Neural progenitor cell (in vitro differentiated cells): ENCODE measurements at regions not wholly inside any gene's neighbourhood (a gene's known extent, or its start where the extent isn't known, plus 50 kb on each side); places are given as distances from the start of the nearest gene placed in this dataset.

Experiments used
- EZH2 ChIP-seq: fragments of 200-600 bp; sonication (generic); IDR thresholded peaks from 2 replicates; pipeline ENCODE4 v1.6.1; 2017; ENCODE audit warnings: antibody characterized with exemption, mild to moderate bottlenecking, moderate library complexity
- EZH2phosphoT487 ChIP-seq: fragments of 200-600 bp; sonication (generic); IDR thresholded peaks from 2 replicates; pipeline ENCODE4 v1.6.1; 2017; ENCODE audit warnings: antibody characterized with exemption
- TF ChIP-seq, protein P1 (sequence below): fragments of 200-600 bp; sonication (generic); IDR thresholded peaks from 2 replicates; pipeline ENCODE4 v1.5.1; 2017; ENCODE audit warnings: antibody characterized with exemption, mild to moderate bottlenecking

DNA sequence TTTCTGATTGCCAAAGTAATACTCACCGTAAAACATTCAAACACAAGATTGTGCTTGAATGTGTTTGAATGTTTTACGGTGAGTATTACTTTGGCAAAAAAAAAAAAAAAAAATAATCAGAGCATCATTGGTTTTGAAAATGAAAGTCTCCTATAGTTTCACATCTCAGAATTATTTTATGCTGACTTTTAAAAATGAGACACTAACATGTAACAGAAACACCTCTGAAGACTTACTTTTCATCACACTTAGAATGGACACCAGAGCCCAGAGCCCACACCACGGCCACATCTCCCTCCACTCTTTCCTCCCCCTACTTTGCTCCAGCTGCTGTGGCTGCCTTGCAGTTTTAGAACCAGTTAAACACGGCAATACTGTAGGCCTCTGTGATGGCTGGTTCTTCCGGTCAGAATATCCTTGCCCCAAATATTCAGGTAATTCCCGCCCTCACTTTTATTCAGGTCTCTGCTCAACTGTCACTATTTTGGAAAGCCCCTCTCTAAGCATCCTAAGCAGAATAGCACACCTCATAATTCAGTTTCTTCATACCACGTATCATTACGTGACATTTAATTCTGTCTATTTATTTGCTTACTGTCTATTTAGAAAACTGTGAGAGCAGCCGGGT, 138.9 kb upstream of the MAX start:
- TF ChIP-seq, protein P1, sequence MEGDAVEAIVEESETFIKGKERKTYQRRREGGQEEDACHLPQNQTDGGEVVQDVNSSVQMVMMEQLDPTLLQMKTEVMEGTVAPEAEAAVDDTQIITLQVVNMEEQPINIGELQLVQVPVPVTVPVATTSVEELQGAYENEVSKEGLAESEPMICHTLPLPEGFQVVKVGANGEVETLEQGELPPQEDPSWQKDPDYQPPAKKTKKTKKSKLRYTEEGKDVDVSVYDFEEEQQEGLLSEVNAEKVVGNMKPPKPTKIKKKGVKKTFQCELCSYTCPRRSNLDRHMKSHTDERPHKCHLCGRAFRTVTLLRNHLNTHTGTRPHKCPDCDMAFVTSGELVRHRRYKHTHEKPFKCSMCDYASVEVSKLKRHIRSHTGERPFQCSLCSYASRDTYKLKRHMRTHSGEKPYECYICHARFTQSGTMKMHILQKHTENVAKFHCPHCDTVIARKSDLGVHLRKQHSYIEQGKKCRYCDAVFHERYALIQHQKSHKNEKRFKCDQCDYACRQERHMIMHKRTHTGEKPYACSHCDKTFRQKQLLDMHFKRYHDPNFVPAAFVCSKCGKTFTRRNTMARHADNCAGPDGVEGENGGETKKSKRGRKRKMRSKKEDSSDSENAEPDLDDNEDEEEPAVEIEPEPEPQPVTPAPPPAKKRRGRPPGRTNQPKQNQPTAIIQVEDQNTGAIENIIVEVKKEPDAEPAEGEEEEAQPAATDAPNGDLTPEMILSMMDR: no peak
- TF ChIP-seq EZH2phosphoT487: no peak
- no peak for TF ChIP-seq EZH2
